Body of pancreas (tissue), 4 donors: ENCODE measurements at regions not wholly inside any gene's neighbourhood (a gene's known extent, or its start where the extent isn't known, plus 50 kb on each side); places are given as distances from the start of the nearest gene placed in this dataset.

Experiments
- ATAC-seq: fragments of 150-250 bp; one replicate; pipeline ENCODE4 v1.9.1; 2016
- DNase-seq, 4 donors: peaks; one replicate each; pipeline ENCODE4 v3.0.0-alpha.2; 2019
- H3K27ac ChIP-seq, 4 donors: fragments of 200-600 bp; sonication (generic); 1 replicate in 3 of 4; 2 replicates in 1 of 4; pipeline versions ENCODE4 v1.5.1 to v1.6.1; 2016 to 2019; ENCODE audit warnings: mild to moderate bottlenecking in 1 of 4, mixed read lengths in 1 of 4, moderate library complexity in 1 of 4
- H3K27me3 ChIP-seq, 2 donors: fragments of 200-600 bp; sonication (generic); one replicate each; pipeline ENCODE4 v1.6.0; 2016; ENCODE audit warnings: mild to moderate bottlenecking in 1 of 2
- H3K36me3 ChIP-seq, 2 donors: fragments of 200-600 bp; sonication (generic); replicated peaks in 1 of 2; 2 replicates each; pipeline ENCODE4 v1.5.1; 2016; ENCODE audit warnings: low read depth in 2 of 2; ENCODE audit not compliant: insufficient read depth in 1 of 2
- H3K4me1 ChIP-seq: fragments of 200-600 bp; sonication (generic); one replicate; pipeline ENCODE4 v1.6.0; 2016
- H3K4me3 ChIP-seq, 2 donors: fragments of 200-600 bp; sonication (generic); 1 replicate in 1 of 2; 2 replicates in 1 of 2; pipeline ENCODE4 v1.5.1; 2016 to 2019
- H3K9me3 ChIP-seq, 3 donors: fragments of 200-600 bp; sonication (generic); 1 replicate in 2 of 3; 2 replicates in 1 of 3; pipeline ENCODE4 v1.5.1; 2016
- CTCF ChIP-seq, 7 experiments: fragments of 450-650 bp in 4 of 7; fragments of 200-600 bp in 3 of 7; sonication (generic) in 3 of 7; IDR thresholded peaks; one replicate each; pipeline ENCODE4 v1.5.1; 2016 to 2019; ENCODE audit warnings: antibody characterized with exemption in 7 of 7
- POLR2A ChIP-seq, 3 donors: fragments of 450-650 bp; IDR thresholded peaks; one replicate each; pipeline ENCODE4 v1.6.1; 2016; ENCODE audit warnings: antibody characterized with exemption in 3 of 3, mild to moderate bottlenecking in 2 of 3
- WGBS, 2 donors: methylation state at CpG; one replicate each; pipeline ENCODE4 v1.1.5; 2017; 5-methylcytosine and 5-hydroxymethylcytosine counted together
- intact Hi-C: fragments of 100-400 bp; cut with DNase I; formaldehyde crosslinking; loops from one replicate; pipeline ENCODE4 v1.15.1; 2023

- WGBS, 2 donors = 23 to 29% methylated on average over 11 to 15 of the region's 15 CpGs
- TF ChIP-seq CTCF (IDR thresholded peaks at IDR 0.05) (no peak), POLR2A (IDR thresholded peaks at IDR 0.05) (no peak)
- no peaks in the 10 kb centered on the region for H3K9me3 ChIP-seq
These were observed 400.2 kb downstream of the SEC14L1 start for GRCh38 chr17:77540975-77541374.

GRCh38 chr17:77542011-77542410 lies 401.2 kb downstream of the SEC14L1 start:
- no peak overlapping the region for H3K27ac ChIP-seq
- no peak overlapping the region for H3K4me3 ChIP-seq
- intact Hi-C loops = loop anchor here (10.0 kb wide), 1 partner anchor 473 kb away; no protein-coding TSS in a partner anchor
- H3K27me3 ChIP-seq = peaks cover 0 to 6% of the 10 kb centered on the region in 2 donors
- 5 to 8% methylated on average over 1 of the region's 1 CpG for WGBS, 2 donors
- H3K4me1 ChIP-seq = no peaks in the 10 kb centered on the region
- DNase-seq = no peak
- H3K36me3 ChIP-seq = no peaks in the 10 kb centered on the region
- ATAC-seq = peak; percentile 36
- TF ChIP-seq CTCF (IDR thresholded peaks at IDR 0.05) (no peak), POLR2A (IDR thresholded peaks at IDR 0.05) (no peak)
- no peaks in the 10 kb centered on the region for H3K9me3 ChIP-seq

More at GRCh38 chr17:77540975-77541374, 400.2 kb downstream of the SEC14L1 start:
- Histone ChIP-seq H3K27me3 (peaks cover 0 to 6% of the 10 kb centered on the region in 2 donors), H3K36me3 (no peaks in the 10 kb centered on the region), H3K27ac (no peak overlapping the region), H3K4me1 (no peaks in the 10 kb centered on the region), H3K4me3 (no peak overlapping the region)
- ATAC-seq (no peak), DNase-seq (no peak)
- intact Hi-C loops = loop anchor here (10.0 kb wide), 1 partner anchor 474 kb away; no protein-coding TSS in a partner anchor

- H3K9me3 ChIP-seq = no peaks in the 10 kb centered on the region
- H3K4me1 ChIP-seq = no peaks in the 10 kb centered on the region
- H3K27ac ChIP-seq = no peak overlapping the region
- DNase-seq (peak; percentile 68 to 77 (median 72)), ATAC-seq (peak; percentile 85)
- no peaks in the 10 kb centered on the region for H3K36me3 ChIP-seq
- WGBS, 2 donors = 14 to 21% methylated on average over 9 to 13 of the region's 13 CpGs
- intact Hi-C loops = loop anchor here (10.0 kb wide), 1 partner anchor 472 kb away; no protein-coding TSS in a partner anchor
- peaks cover 0 to 6% of the 10 kb centered on the region in 2 donors for H3K27me3 ChIP-seq
- TF ChIP-seq POLR2A (IDR thresholded peaks at IDR 0.05) = no peak
- TF ChIP-seq CTCF (IDR thresholded peaks at IDR 0.05) = peak; percentile 49 to 80 (median 68)
- H3K4me3 ChIP-seq = no peak overlapping the region
These were observed 402.1 kb downstream of the SEC14L1 start for GRCh38 chr17:77542551-77543490.

- 72 to 73% methylated on average over 15 of the region's 15 CpGs for WGBS, 2 donors
- Histone ChIP-seq H3K27ac (no peak overlapping the region), H3K36me3 (no peaks in the 10 kb centered on the region), H3K4me3 (no peak overlapping the region), H3K27me3 (peaks cover 0 to 6% of the 10 kb centered on the region in 2 donors), H3K4me1 (no peaks in the 10 kb centered on the region), H3K9me3 (no peaks in the 10 kb centered on the region)
- intact Hi-C loops = loop anchor here (10.0 kb wide), 1 partner anchor 471 kb away; no protein-coding TSS in a partner anchor
- no peak for DNase-seq
- ATAC-seq = no peak
- TF ChIP-seq CTCF (IDR thresholded peaks at IDR 0.05) (no peak), POLR2A (IDR thresholded peaks at IDR 0.05) (no peak)
These were observed 403.0 kb downstream of the SEC14L1 start for GRCh38 chr17:77543801-77544200.
